B cell (primary cell): ENCODE measurements at regions not wholly inside any gene's neighbourhood (a gene's known extent, or its start where the extent isn't known, plus 50 kb on each side); places are given as distances from the start of the nearest gene placed in this dataset.

ENCODE experiments used
- ATAC-seq: fragments of 200-7000 bp; cut with Tn5 transposase; one replicate; pipeline ENCODE4 v1.10.0; 2021; ENCODE audit warnings: low read depth, mild to moderate bottlenecking, moderate number of reproducible peaks, moderate library complexity
- CTCF ChIA-PET: fragments of 350-600 bp; sonication (Branson Sonifier 250); formaldehyde crosslinking; loops from one replicate; lab custom pipeline; 2021; ENCODE audit warnings: antibody characterized with exemption, inconsistent platforms; lab: Charles Lee
- POLR2A ChIA-PET: fragments of 350-600 bp; sonication (Branson Sonifier 250); formaldehyde crosslinking; loops from one replicate; lab custom pipeline; 2021; ENCODE audit warnings: antibody characterized with exemption; lab: Charles Lee
- DNase-seq: peaks from one replicate; pipeline ENCODE4 v3.0.0; 2013
- H2AFZ ChIP-seq: 2 replicates; pipeline ENCODE4 v1.6.1; 2012; ENCODE audit warnings: mild to moderate bottlenecking, low read depth, low read length; ENCODE audit not compliant: insufficient read depth, poor library complexity, severe bottlenecking
- H3K27ac ChIP-seq, 2 donors: 1 replicate in 1 of 2; 2 replicates in 1 of 2; pipeline ENCODE4 v1.5.1; 2012 to 2013; ENCODE audit warnings: low read length in 2 of 2, mild to moderate bottlenecking in 2 of 2, moderate library complexity in 1 of 2
- H3K27me3 ChIP-seq, 4 experiments: fragments of 200-600 bp in 1 of 4; sonication (generic) in 1 of 4; replicated peaks in 1 of 4; 1 replicate in 2 of 4; 2 replicates in 2 of 4; pipeline versions ENCODE4 v1.6.1 to v1.7.0; 2013 to 2016; ENCODE audit warnings: low read length in 3 of 4, mild to moderate bottlenecking in 2 of 4, mixed read lengths in 1 of 4, moderate library complexity in 1 of 4; ENCODE audit not compliant: insufficient read depth in 4 of 4, control insufficient read depth in 3 of 4; ENCODE audit errors: control extremely low read depth in 1 of 4
- H3K36me3 ChIP-seq, 2 experiments: replicated peaks in 1 of 2; 1 replicate in 1 of 2; 2 replicates in 1 of 2; pipeline versions ENCODE4 v1.6.1 to v1.7.1; 2013; ENCODE audit warnings: low read length in 1 of 2; ENCODE audit not compliant: insufficient read depth in 2 of 2, control insufficient read depth in 1 of 2; ENCODE audit errors: control extremely low read depth in 1 of 2, extremely low read depth in 1 of 2
- H3K4me1 ChIP-seq, 2 donors: fragments of 200-600 bp in 1 of 2; sonication (generic) in 1 of 2; 1 replicate in 1 of 2; 2 replicates in 1 of 2; pipeline versions ENCODE4 v1.5.1 to v1.6.1; 2013 to 2017; ENCODE audit warnings: low read length in 2 of 2; ENCODE audit not compliant: control insufficient read depth in 2 of 2, insufficient read depth in 2 of 2
- H3K4me2 ChIP-seq: replicated peaks from 2 replicates; pipeline ENCODE3; 2012; ENCODE audit warnings: mild to moderate bottlenecking, low read depth, low read length; ENCODE audit not compliant: poor library complexity, severe bottlenecking
- H3K4me3 ChIP-seq, 5 experiments: fragments of 200-600 bp in 1 of 5; sonication (generic) in 1 of 5; 1 replicate in 3 of 5; 2 replicates in 2 of 5; pipeline versions ENCODE4 v1.5.1 to v1.7.0; 2011 to 2016; ENCODE audit warnings: low read length in 4 of 5, mild to moderate bottlenecking in 4 of 5, low read depth in 2 of 5, control low read depth in 1 of 5, moderate library complexity in 1 of 5; ENCODE audit not compliant: insufficient read depth in 1 of 5; ENCODE audit errors: control extremely low read depth in 1 of 5, extremely low read depth in 1 of 5
- H3K79me2 ChIP-seq: fragments of 200-600 bp; sonication (generic); one replicate; pipeline ENCODE4 v1.6.0; 2016; ENCODE audit warnings: low read length; ENCODE audit not compliant: control insufficient read depth, insufficient read depth
- H3K9ac ChIP-seq: fragments of 200-600 bp; sonication (generic); 2 replicates; pipeline ENCODE4 v1.6.1; 2017; ENCODE audit warnings: mild to moderate bottlenecking, low read length, moderate library complexity
- H3K9me3 ChIP-seq, 3 donors: one replicate each; pipeline versions ENCODE4 v1.6.1 to v1.7.1; 2013; ENCODE audit warnings: low read length in 2 of 3; ENCODE audit not compliant: control insufficient read depth in 2 of 3, insufficient read depth in 1 of 3; ENCODE audit errors: control extremely low read depth in 1 of 3
- H4K20me1 ChIP-seq: 2 replicates; pipeline ENCODE4 v1.6.0; 2012; ENCODE audit warnings: mild to moderate bottlenecking, low read length; ENCODE audit not compliant: insufficient read depth, control insufficient read depth, poor library complexity, severe bottlenecking
- H3K27ac Mint-ChIP-seq: one replicate; pipeline ENCODE4 v1.8.0; 2021; ENCODE audit warnings: mixed read lengths
- H3K27me3 Mint-ChIP-seq: one replicate; pipeline ENCODE4 v1.8.0; 2021; ENCODE audit warnings: mixed read lengths
- H3K4me1 Mint-ChIP-seq: one replicate; pipeline ENCODE4 v1.8.0; 2021; ENCODE audit warnings: mixed read lengths
- H3K4me3 Mint-ChIP-seq: one replicate; pipeline ENCODE4 v1.8.0; 2021; ENCODE audit warnings: mixed read lengths
- H3K9me3 Mint-ChIP-seq: one replicate; pipeline ENCODE4 v1.8.0; 2022; ENCODE audit warnings: mixed read lengths; ENCODE audit not compliant: insufficient read depth
- CTCF ChIP-seq: fragments of 200-600 bp; IDR thresholded peaks from one replicate; pipeline ENCODE4 v1.8.0; 2022; ENCODE audit warnings: antibody characterized with exemption, mild to moderate bottlenecking
- EZH2 ChIP-seq: IDR thresholded peaks from 2 replicates; pipeline ENCODE4 v1.6.1; 2012; ENCODE audit warnings: borderline replicate concordance, low read depth, mild to moderate bottlenecking, moderate library complexity, low read length; ENCODE audit not compliant: insufficient read depth, poor library complexity, severe bottlenecking
- WGBS: methylation state at CpG from one replicate; pipeline ENCODE4 v1.1.5; 2013; ENCODE audit warnings: missing lambda C conversion rate; ENCODE audit not compliant: insufficient coverage; 5-methylcytosine and 5-hydroxymethylcytosine counted together
- intact Hi-C: fragments of 100-400 bp; cut with micrococcal nuclease; formaldehyde crosslinking; loops from one replicate; pipeline ENCODE4 v1.10.0; 2022

- ChIA-PET POLR2A (no interaction called here), CTCF (no interaction called here)
- Histone ChIP-seq H3K4me3 (no peak overlapping the region), H3K27ac (no peak overlapping the region), H3K9ac (no peak overlapping the region), H2AFZ (no peak overlapping the region), H3K36me3 (no peaks in the 10 kb centered on the region), H3K79me2 (no peaks in the 10 kb centered on the region), H3K9me3 (peaks cover 0 to 5% (median 0%) of the 10 kb centered on the region in 3 donors), H3K4me1 (no peaks in the 10 kb centered on the region), H3K4me2 (no peak overlapping the region), H4K20me1 (no peaks in the 10 kb centered on the region), H3K27me3 (no peaks in the 10 kb centered on the region)
- WGBS = no CpG with 5 or more reads among the region's 3 CpGs
- H3K27me3 Mint-ChIP-seq = no peaks in the 10 kb centered on the region
- H3K4me1 Mint-ChIP-seq = no peaks in the 10 kb centered on the region
- H3K27ac Mint-ChIP-seq = no peak overlapping the region
- TF ChIP-seq EZH2 = no peak
- no peak for TF ChIP-seq CTCF
- H3K9me3 Mint-ChIP-seq = peaks cover 5% of the 10 kb centered on the region
- intact Hi-C loops = no loop called here
- no peak for ATAC-seq
- DNase-seq = no peak
- no peak overlapping the region for H3K4me3 Mint-ChIP-seq
These were observed 123.4 kb upstream of the CTNNA2 start for GRCh38 chr2:79389481-79389880.

- Mint-ChIP-seq H3K27me3 (no peaks in the 10 kb centered on the region), H3K27ac (no peak overlapping the region), H3K4me3 (no peak overlapping the region), H3K4me1 (no peaks in the 10 kb centered on the region), H3K9me3 (peaks cover 5% of the 10 kb centered on the region)
- no peaks in the 10 kb centered on the region for H3K79me2 ChIP-seq
- H3K4me1 ChIP-seq = no peaks in the 10 kb centered on the region
- ChIA-PET CTCF (no interaction called here), POLR2A (no interaction called here)
- H4K20me1 ChIP-seq = no peaks in the 10 kb centered on the region
- TF ChIP-seq CTCF (no peak), EZH2 (no peak)
- 29% methylated on average over 1 of the region's 4 CpGs for WGBS
- H3K9me3 ChIP-seq = peaks cover 0 to 2% (median 0%) of the 10 kb centered on the region in 3 donors
- no peak overlapping the region for H3K27ac ChIP-seq
- no peaks in the 10 kb centered on the region for H3K36me3 ChIP-seq
- no peaks in the 10 kb centered on the region for H3K27me3 ChIP-seq
- intact Hi-C loops = no loop called here
- no peak for DNase-seq
- no peak overlapping the region for H3K4me2 ChIP-seq
- no peak overlapping the region for H3K9ac ChIP-seq
- ATAC-seq = no peak
- no peak overlapping the region for H3K4me3 ChIP-seq
- H2AFZ ChIP-seq = no peak overlapping the region
These were observed 124.8 kb upstream of the CTNNA2 start for GRCh38 chr2:79388024-79388423.
